Thyroid gland (tissue), 4 donors: ENCODE measurements at regions not wholly inside any gene's neighbourhood (a gene's known extent, or its start where the extent isn't known, plus 50 kb on each side); places are given as distances from the start of the nearest gene placed in this dataset.
A peak's percentile ranks its signal among the peaks of the same experiment; 100 is the strongest.
"Not testable (repeated sequence)": the region's sequence is repeated elsewhere in the genome, so short reads cannot be mapped to it uniquely, and the experiment has no call there.

Source experiments
- DNase-seq, 2 donors: peaks; one replicate each; pipeline ENCODE4 v3.0.0-alpha.2; 2019
- H3K27ac ChIP-seq, 3 donors: fragments of 200-600 bp; sonication (generic); 1 replicate in 2 of 3; 2 replicates in 1 of 3; pipeline ENCODE4 v1.5.1; 2016 to 2019; ENCODE audit warnings: mild to moderate bottlenecking in 1 of 3, moderate library complexity in 1 of 3
- H3K27me3 ChIP-seq: fragments of 200-600 bp; sonication (generic); one replicate; pipeline ENCODE4 v1.5.1; 2019
- H3K36me3 ChIP-seq, 2 donors: fragments of 200-600 bp; sonication (generic); one replicate each; pipeline ENCODE4 v1.5.1; 2016 to 2019
- H3K4me1 ChIP-seq, 2 donors: fragments of 200-600 bp; sonication (generic); one replicate each; pipeline ENCODE4 v1.5.1; 2017 to 2019
- H3K4me3 ChIP-seq, 3 donors: fragments of 200-600 bp; sonication (generic); replicated peaks in 1 of 3; 1 replicate in 2 of 3; 2 replicates in 1 of 3; pipeline ENCODE4 v1.5.1; 2016; ENCODE audit warnings: mild to moderate bottlenecking in 1 of 3
- H3K9me3 ChIP-seq: fragments of 200-600 bp; sonication (generic); one replicate; pipeline ENCODE4 v1.5.1; 2017
- POLR2A ChIP-seq, 2 donors: fragments of 450-650 bp; IDR thresholded peaks; one replicate each; pipeline ENCODE4 v1.6.1; 2017; ENCODE audit warnings: antibody characterized with exemption in 2 of 2, mild to moderate bottlenecking in 2 of 2, moderate library complexity in 1 of 2
- WGBS, 2 donors: methylation state at CpG; one replicate each; pipeline ENCODE4 v1.1.5; 2017; 5-methylcytosine and 5-hydroxymethylcytosine counted together
- intact Hi-C: fragments of 100-400 bp; cut with DNase I; formaldehyde crosslinking; loops from one replicate; pipeline ENCODE4 v1.15.1; 2023
- TF ChIP-seq, protein P1 (sequence below), 6 experiments: fragments of 200-600 bp in 3 of 6; fragments of 450-650 bp in 3 of 6; sonication (generic) in 3 of 6; IDR thresholded peaks; one replicate each; pipeline ENCODE4 v1.5.1; 2016 to 2019; ENCODE audit warnings: antibody characterized with exemption in 6 of 6, mild to moderate bottlenecking in 2 of 6, inconsistent platforms in 1 of 6, moderate library complexity in 1 of 6

DNA sequence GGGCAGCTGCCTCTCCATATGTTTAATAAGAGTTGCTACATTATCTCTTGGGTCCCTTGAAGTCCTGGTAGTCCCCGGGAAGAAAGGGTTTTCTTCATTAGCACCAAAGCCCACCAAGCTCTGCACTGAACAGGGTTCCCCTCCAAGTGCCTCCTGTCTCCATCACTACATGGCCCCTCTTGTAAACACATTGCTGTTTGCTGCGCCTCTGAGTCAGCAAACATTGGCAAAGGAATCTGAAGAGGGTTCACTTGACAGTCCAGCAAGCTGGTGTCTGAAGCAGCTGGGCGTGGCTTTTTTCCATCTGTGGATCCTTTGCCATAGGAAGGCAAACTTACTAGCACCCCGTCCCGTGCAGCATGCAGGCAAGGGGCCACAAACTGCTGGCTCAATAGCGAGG lies 82.8 kb downstream of the TEX51 start:
- no peak overlapping the region for H3K4me3 ChIP-seq
- 39 to 40% methylated on average over 6 of the region's 6 CpGs for WGBS, 2 donors
- H3K27ac ChIP-seq: no peak overlapping the region
- TF ChIP-seq POLR2A (IDR thresholded peaks at IDR 0.05): no peak
- TF ChIP-seq, protein P1, sequence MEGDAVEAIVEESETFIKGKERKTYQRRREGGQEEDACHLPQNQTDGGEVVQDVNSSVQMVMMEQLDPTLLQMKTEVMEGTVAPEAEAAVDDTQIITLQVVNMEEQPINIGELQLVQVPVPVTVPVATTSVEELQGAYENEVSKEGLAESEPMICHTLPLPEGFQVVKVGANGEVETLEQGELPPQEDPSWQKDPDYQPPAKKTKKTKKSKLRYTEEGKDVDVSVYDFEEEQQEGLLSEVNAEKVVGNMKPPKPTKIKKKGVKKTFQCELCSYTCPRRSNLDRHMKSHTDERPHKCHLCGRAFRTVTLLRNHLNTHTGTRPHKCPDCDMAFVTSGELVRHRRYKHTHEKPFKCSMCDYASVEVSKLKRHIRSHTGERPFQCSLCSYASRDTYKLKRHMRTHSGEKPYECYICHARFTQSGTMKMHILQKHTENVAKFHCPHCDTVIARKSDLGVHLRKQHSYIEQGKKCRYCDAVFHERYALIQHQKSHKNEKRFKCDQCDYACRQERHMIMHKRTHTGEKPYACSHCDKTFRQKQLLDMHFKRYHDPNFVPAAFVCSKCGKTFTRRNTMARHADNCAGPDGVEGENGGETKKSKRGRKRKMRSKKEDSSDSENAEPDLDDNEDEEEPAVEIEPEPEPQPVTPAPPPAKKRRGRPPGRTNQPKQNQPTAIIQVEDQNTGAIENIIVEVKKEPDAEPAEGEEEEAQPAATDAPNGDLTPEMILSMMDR (IDR thresholded peaks at IDR 0.05): no peak
- H3K9me3 ChIP-seq: no peaks in the 10 kb centered on the region
- intact Hi-C loops: no loop called here
- H3K36me3 ChIP-seq: no peaks in the 10 kb centered on the region
- DNase-seq: peak in 1 of 2 donors; percentile 21
- H3K27me3 ChIP-seq: no peaks in the 10 kb centered on the region
- H3K4me1 ChIP-seq: no peaks in the 10 kb centered on the region

GRCh38 chr2:126982935-126983334 lies 84.2 kb downstream of the TEX51 start:
- TF ChIP-seq POLR2A (IDR thresholded peaks at IDR 0.05): no peak
- TF ChIP-seq, protein P1 (IDR thresholded peaks at IDR 0.05): no peak
- no peaks in the 10 kb centered on the region for H3K9me3 ChIP-seq
- no peaks in the 10 kb centered on the region for H3K36me3 ChIP-seq
- H3K27me3 ChIP-seq: no peaks in the 10 kb centered on the region
- no peak for DNase-seq
- H3K4me1 ChIP-seq: no peaks in the 10 kb centered on the region
- H3K4me3 ChIP-seq: no peak overlapping the region
- H3K27ac ChIP-seq: no peak overlapping the region
- intact Hi-C loops: no loop called here
- WGBS, 2 donors: 71 to 80% methylated on average over 5 of the region's 5 CpGs

GRCh38 chr2:126986631-126987187 lies 88.0 kb downstream of the TEX51 start:
- H3K9me3 ChIP-seq: no peaks in the 10 kb centered on the region
- no peak overlapping the region for H3K4me3 ChIP-seq
- no peaks in the 10 kb centered on the region for H3K27me3 ChIP-seq
- peaks cover 0 to 5% of the 10 kb centered on the region in 2 donors for H3K4me1 ChIP-seq
- WGBS, 2 donors: 56 to 85% methylated on average over 6 of the region's 6 CpGs
- TF ChIP-seq POLR2A (IDR thresholded peaks at IDR 0.05): no peak
- TF ChIP-seq, protein P1 (IDR thresholded peaks at IDR 0.05): no peak
- no peak for DNase-seq
- intact Hi-C loops: no loop called here
- no peaks in the 10 kb centered on the region for H3K36me3 ChIP-seq
- H3K27ac ChIP-seq: no peak overlapping the region

DNA sequence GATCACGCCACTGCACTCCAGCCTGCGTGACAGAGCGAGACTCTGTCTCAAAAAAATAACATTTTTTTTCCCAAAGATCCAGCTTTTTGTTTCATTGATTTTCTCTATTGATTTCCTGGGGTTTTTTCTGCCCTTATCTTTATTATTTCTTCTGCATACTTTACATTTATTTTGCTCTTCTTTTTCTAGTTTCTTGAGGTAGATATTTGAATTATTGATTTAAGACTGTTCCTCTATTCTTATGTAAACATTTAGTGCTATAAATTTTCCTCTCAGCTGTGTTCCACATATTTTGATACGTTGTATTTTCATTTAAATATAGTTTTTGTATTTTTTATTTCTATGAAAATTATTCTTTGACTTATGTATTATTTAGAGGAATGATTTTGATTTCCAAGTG lies 89.8 kb downstream of the TEX51 start:
- Histone ChIP-seq H3K9me3 (no peaks in the 10 kb centered on the region), H3K4me1 (peaks cover 0 to 5% of the 10 kb centered on the region in 2 donors), H3K27me3 (no peaks in the 10 kb centered on the region), H3K36me3 (no peaks in the 10 kb centered on the region), H3K4me3 (no peak overlapping the region), H3K27ac (no peak overlapping the region)
- intact Hi-C loops: no loop called here
- WGBS, 2 donors: 67 to 91% methylated on average over 4 of the region's 4 CpGs
- TF ChIP-seq, protein P1 (IDR thresholded peaks at IDR 0.05): no peak
- no peak for DNase-seq

DNA sequence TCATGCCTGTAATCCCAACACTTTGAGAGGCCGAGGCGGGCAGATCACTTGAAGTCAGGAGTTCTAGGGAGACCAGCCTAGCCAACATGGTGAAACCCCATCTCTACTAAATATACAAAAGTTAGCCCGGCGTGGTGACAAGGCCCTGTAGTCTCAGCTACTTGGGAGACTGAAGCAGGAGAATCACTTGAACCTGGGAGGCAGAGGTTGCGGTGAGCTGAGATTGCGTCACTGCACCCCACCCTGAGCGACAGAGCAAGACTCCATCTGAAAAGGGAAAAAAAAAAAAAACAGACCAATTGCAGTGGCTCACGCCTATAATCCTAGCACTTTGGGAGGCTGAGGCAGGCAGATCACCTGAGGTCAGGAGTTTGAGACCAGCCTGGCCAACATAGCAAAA lies 90.4 kb downstream of the TEX51 start:
- H3K9me3 ChIP-seq, H3K4me1 ChIP-seq, H3K36me3 ChIP-seq, H3K27me3 ChIP-seq, H3K27ac ChIP-seq, DNase-seq, intact Hi-C loops, H3K4me3 ChIP-seq: not testable (repeated sequence)
- 96 to 98% methylated on average over 8 of the region's 8 CpGs for WGBS, 2 donors

DNA sequence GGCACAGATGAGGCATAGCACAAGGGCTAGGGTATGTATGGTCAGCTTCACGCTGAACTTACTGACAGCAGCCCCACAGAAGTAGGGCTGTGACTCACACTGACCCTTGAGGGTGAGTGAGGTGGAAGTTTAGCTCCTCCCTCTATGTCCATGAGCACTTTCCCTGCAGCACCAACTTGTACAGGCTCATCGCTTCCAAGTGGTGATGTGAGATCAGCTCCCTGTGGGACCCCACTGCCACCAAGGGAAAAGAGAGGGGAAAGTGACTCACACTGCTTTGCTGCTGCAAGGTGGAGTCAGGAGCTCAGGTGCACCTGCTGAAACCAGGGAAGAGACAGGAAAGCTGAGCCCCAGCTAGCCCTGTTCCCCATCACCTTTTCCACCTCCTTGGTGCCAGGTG lies 91.5 kb downstream of the TEX51 start:
- 81 to 100% methylated on average over 2 of the region's 2 CpGs for WGBS, 2 donors
- no peak overlapping the region for H3K27ac ChIP-seq
- no peaks in the 10 kb centered on the region for H3K36me3 ChIP-seq
- H3K9me3 ChIP-seq: no peaks in the 10 kb centered on the region
- peaks cover 0 to 5% of the 10 kb centered on the region in 2 donors for H3K4me1 ChIP-seq
- no peak overlapping the region for H3K4me3 ChIP-seq
- TF ChIP-seq, protein P1 (IDR thresholded peaks at IDR 0.05): no peak
- no peak for TF ChIP-seq POLR2A (IDR thresholded peaks at IDR 0.05)
- no peaks in the 10 kb centered on the region for H3K27me3 ChIP-seq
- intact Hi-C loops: no loop called here
- DNase-seq: no peak
